ENCODE measurements at regions not wholly inside any gene's neighbourhood (a gene's known extent, or its start where the extent isn't known, plus 50 kb on each side); places are given as distances from the start of the nearest gene placed in this dataset.

- no peak for ATAC-seq
- Histone ChIP-seq H3K4me1 (ENCODE audit: low read depth) (no peaks in the 10 kb centered on the region), H3K9me3 (no peaks in the 10 kb centered on the region), H3K4me3 (no peak overlapping the region), H3K36me3 (ENCODE audit: low read depth) (no peaks in the 10 kb centered on the region)
- intact Hi-C loops (cut with DNase I, micrococcal nuclease): no loop called here
- no peak for DNase-seq
- TF ChIP-seq, protein P1, sequence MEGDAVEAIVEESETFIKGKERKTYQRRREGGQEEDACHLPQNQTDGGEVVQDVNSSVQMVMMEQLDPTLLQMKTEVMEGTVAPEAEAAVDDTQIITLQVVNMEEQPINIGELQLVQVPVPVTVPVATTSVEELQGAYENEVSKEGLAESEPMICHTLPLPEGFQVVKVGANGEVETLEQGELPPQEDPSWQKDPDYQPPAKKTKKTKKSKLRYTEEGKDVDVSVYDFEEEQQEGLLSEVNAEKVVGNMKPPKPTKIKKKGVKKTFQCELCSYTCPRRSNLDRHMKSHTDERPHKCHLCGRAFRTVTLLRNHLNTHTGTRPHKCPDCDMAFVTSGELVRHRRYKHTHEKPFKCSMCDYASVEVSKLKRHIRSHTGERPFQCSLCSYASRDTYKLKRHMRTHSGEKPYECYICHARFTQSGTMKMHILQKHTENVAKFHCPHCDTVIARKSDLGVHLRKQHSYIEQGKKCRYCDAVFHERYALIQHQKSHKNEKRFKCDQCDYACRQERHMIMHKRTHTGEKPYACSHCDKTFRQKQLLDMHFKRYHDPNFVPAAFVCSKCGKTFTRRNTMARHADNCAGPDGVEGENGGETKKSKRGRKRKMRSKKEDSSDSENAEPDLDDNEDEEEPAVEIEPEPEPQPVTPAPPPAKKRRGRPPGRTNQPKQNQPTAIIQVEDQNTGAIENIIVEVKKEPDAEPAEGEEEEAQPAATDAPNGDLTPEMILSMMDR (IDR thresholded peaks at IDR 0.05): no peak
Observed at GRCh38 chr18:75612456-75612855, 185.0 kb upstream of the SMIM21 start.

DNA sequence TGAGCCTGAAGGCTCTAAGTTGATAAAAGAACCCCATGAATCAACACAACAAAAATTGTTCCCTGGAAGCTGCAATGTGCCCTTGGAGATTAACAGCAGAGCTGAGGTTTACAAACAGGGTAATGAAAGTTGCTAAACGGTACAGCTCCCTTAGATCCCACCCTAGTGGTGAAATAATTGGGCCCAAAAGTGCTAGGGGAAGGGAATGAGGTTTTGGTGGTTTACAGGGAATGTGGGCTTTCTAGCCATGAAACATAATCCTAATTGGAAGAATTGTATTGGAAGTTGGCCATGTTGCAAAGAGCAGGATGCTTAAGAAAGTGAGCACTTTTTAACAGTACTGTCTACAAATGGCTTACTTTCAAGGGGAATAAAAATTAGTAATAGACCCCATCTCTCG, 180.2 kb upstream of the SMIM21 start:
- intact Hi-C loops (cut with DNase I, micrococcal nuclease): no loop called here
- Histone ChIP-seq H3K36me3 (ENCODE audit: low read depth) (no peaks in the 10 kb centered on the region), H3K4me3 (no peak overlapping the region), H3K9me3 (no peaks in the 10 kb centered on the region), H3K4me1 (ENCODE audit: low read depth) (no peaks in the 10 kb centered on the region)
- no peak for ATAC-seq
- no peak for DNase-seq
- TF ChIP-seq, protein P1 (IDR thresholded peaks at IDR 0.05): no peak

DNA sequence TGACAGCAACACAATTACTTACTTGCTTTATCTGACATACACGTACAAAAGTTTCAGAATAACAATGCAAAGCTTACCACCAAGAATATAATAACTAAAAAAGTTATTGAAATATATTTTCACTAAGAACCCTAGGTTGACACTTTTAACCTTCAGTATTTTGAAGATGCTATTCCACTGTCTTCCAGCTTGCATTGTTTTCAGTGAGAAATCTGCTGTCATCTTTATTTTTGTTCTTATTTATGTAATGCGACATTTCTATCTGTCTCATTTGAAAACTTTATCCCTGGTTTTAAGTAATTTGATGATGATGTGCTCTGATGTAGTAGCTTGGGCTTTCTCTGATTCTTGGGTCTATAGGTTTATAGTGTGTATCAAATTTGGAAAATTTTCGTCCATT, 165.0 kb upstream of the SMIM21 start:
- Histone ChIP-seq H3K4me3 (no peak overlapping the region), H3K4me1 (ENCODE audit: low read depth) (no peaks in the 10 kb centered on the region), H3K9me3 (peaks cover 33% of the 10 kb centered on the region), H3K36me3 (ENCODE audit: low read depth) (no peaks in the 10 kb centered on the region)
- no peak for DNase-seq
- ATAC-seq: no peak
- intact Hi-C loops (cut with DNase I, micrococcal nuclease): no loop called here
- TF ChIP-seq, protein P1 (IDR thresholded peaks at IDR 0.05): no peak

DNA sequence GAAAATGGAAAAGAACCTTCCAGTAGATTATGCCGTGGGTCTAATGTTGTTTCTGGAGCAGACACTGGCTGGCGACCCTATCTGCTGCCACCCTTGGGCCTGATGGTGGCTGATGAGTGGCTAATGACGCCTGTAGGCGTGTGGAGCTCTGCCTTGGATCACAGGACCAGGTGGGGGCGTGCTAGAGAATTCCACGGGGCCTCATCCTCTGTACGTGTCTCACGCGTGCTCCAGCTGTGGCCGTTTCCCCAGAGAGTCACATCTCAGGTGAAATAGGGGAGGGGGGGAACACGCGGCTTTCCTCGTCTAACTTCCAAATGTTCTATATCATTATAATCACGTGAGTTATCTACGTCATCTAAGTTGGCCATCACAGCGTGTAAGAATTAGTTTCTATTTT, 160.9 kb upstream of the SMIM21 start:
- DNase-seq: no peak
- no peak for ATAC-seq
- TF ChIP-seq, protein P1 (IDR thresholded peaks at IDR 0.05): no peak
- intact Hi-C loops (cut with DNase I, micrococcal nuclease): no loop called here
- peaks cover 22% of the 10 kb centered on the region for H3K9me3 ChIP-seq
- no peak overlapping the region for H3K4me3 ChIP-seq
- no peaks in the 10 kb centered on the region for H3K4me1 ChIP-seq (ENCODE audit: low read depth)
- no peaks in the 10 kb centered on the region for H3K36me3 ChIP-seq (ENCODE audit: low read depth)

GRCh38 chr18:75587131-75587530, 159.6 kb upstream of the SMIM21 start:
- no peaks in the 10 kb centered on the region for H3K36me3 ChIP-seq (ENCODE audit: low read depth)
- H3K9me3 ChIP-seq: peaks cover 9% of the 10 kb centered on the region
- ATAC-seq: no peak
- no peaks in the 10 kb centered on the region for H3K4me1 ChIP-seq (ENCODE audit: low read depth)
- TF ChIP-seq, protein P1 (IDR thresholded peaks at IDR 0.05): no peak
- DNase-seq: no peak
- intact Hi-C loops (cut with DNase I, micrococcal nuclease): no loop called here
- no peak overlapping the region for H3K4me3 ChIP-seq
